BE2C (cell line): ENCODE measurements at regions not wholly inside any gene's neighbourhood (a gene's known extent, or its start where the extent isn't known, plus 50 kb on each side); places are given as distances from the start of the nearest gene placed in this dataset.

ENCODE experiments used
- DNase-seq: peaks from one replicate; pipeline ENCODE4 v3.0.0-alpha.2; 2020
- H3K27me3 ChIP-seq: fragments of 250-450 bp; sonication (Bioruptor Pico); 2 replicates; pipeline ENCODE4 v1.5.1; 2020; ENCODE audit warnings: mild to moderate bottlenecking
- H3K36me3 ChIP-seq: fragments of 250-450 bp; sonication (Bioruptor Pico); 2 replicates; pipeline ENCODE4 v1.5.1; 2020; ENCODE audit warnings: mild to moderate bottlenecking
- H3K4me1 ChIP-seq: fragments of 250-450 bp; sonication (Bioruptor Pico); 2 replicates; pipeline ENCODE4 v1.5.1; 2020
- H3K4me3 ChIP-seq: 2 replicates; pipeline ENCODE4 v1.5.1; 2011; ENCODE audit warnings: low read depth, low read length
- H3K9me3 ChIP-seq: fragments of 250-450 bp; sonication (Bioruptor Pico); 2 replicates; pipeline ENCODE4 v1.5.1; 2020
- TF ChIP-seq, protein P1 (sequence below): IDR thresholded peaks from 2 replicates; pipeline ENCODE4 v1.5.1; 2012; ENCODE audit warnings: mild to moderate bottlenecking, low read depth, low read length

DNA sequence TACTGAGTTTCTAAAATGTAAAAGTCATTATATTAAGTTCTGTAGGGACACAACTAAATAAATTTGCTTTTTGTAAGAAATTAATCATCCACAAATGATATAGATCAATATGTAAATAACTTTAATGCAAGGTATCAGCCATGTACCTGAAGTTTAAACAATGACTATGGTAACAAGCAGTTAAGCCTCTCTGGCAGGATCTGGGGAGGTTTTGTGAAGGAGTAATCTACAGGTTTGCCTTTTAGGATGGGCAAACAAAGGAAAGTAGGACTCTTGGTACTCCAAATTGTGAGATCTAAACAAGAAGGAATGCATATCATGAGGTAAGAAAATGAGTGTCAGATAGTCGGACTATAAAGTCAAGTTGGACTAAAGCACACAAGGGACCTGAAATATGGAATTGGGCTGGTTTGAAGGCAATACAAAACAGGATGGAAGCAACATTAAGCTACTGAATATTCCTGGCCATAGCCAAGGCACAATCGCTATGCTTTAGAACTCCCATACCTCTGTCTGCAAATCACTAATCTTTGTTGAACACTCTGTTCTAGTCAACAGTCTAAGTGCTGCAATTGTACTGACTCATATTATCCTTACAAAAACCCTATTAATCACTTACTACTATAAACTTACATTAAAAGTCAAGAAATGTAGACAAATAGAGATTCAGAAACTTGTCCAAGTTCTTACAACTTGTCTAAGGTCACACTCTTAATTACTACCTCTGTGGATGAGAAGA, 412.8 kb downstream of the DIPK2A start:
- DNase-seq: no peak
- no peaks in the 10 kb centered on the region for H3K4me1 ChIP-seq
- H3K4me3 ChIP-seq: no peak overlapping the region
- no peaks in the 10 kb centered on the region for H3K36me3 ChIP-seq
- TF ChIP-seq, protein P1, sequence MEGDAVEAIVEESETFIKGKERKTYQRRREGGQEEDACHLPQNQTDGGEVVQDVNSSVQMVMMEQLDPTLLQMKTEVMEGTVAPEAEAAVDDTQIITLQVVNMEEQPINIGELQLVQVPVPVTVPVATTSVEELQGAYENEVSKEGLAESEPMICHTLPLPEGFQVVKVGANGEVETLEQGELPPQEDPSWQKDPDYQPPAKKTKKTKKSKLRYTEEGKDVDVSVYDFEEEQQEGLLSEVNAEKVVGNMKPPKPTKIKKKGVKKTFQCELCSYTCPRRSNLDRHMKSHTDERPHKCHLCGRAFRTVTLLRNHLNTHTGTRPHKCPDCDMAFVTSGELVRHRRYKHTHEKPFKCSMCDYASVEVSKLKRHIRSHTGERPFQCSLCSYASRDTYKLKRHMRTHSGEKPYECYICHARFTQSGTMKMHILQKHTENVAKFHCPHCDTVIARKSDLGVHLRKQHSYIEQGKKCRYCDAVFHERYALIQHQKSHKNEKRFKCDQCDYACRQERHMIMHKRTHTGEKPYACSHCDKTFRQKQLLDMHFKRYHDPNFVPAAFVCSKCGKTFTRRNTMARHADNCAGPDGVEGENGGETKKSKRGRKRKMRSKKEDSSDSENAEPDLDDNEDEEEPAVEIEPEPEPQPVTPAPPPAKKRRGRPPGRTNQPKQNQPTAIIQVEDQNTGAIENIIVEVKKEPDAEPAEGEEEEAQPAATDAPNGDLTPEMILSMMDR: no peak
- H3K27me3 ChIP-seq: no peaks in the 10 kb centered on the region
- no peaks in the 10 kb centered on the region for H3K9me3 ChIP-seq

DNA sequence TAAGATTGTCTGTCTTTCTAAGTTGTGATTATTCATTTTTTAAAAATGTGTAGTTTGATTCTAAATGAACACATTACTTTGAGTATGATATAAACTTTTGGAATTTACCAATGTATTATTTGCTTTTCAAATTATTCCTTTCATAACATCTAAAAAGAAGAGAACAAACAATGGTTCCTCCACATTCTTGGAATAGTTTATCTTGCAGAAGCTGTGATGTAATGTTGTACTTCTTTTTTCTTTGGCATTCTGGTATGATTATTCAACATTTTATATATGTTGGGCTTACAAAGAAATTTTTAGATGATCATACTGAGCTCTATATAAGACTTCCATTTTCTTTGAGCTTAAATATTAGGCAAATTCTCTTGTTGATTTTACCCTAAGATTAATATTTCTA, 419.2 kb downstream of the DIPK2A start:
- TF ChIP-seq, protein P1: no peak
- no peak overlapping the region for H3K4me3 ChIP-seq
- H3K9me3 ChIP-seq: no peaks in the 10 kb centered on the region
- H3K36me3 ChIP-seq: no peaks in the 10 kb centered on the region
- H3K4me1 ChIP-seq: no peaks in the 10 kb centered on the region
- DNase-seq: no peak
- no peaks in the 10 kb centered on the region for H3K27me3 ChIP-seq

DNA sequence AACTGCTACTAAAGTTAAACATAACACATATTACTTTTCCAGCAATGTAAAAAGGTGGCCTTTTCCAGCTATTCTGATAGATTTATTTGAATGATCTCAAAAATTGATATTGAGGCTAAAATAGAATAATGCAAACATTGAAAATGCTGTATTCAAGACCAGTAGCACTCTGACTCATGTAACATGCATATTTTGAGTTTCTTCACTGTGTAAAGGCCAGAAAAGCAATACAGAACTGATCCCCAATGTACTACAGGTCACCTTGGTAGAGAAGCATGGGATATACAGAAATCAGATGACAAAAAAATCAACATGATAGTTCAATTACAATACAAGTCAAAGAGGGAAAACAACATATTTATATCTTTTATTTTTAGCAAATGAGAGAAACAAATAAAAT, 419.6 kb downstream of the DIPK2A start:
- Histone ChIP-seq H3K4me3 (no peak overlapping the region), H3K36me3 (no peaks in the 10 kb centered on the region), H3K27me3 (no peaks in the 10 kb centered on the region), H3K9me3 (no peaks in the 10 kb centered on the region), H3K4me1 (no peaks in the 10 kb centered on the region)
- TF ChIP-seq, protein P1: no peak
- DNase-seq: no peak

DNA sequence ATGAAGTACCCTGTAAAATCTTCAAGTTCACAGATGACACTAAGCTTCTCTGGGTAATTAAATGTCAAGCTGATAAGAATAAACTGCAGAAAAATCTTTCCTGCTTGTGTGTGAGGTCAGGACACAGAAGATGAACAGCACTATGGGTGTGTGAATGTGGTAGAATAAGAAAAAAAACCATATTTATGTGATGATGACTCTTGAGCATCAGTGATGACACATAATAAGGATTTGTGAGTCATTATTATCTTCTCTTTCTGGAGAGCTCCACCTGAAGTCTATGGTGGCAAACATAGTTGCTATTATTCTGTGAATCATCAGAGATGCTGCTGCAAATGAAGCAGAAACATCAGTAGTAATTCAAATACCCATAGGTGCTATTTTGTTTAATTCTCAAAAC, 422.4 kb downstream of the DIPK2A start:
- DNase-seq: no peak
- Histone ChIP-seq H3K4me3 (no peak overlapping the region), H3K9me3 (no peaks in the 10 kb centered on the region), H3K27me3 (no peaks in the 10 kb centered on the region), H3K36me3 (no peaks in the 10 kb centered on the region), H3K4me1 (no peaks in the 10 kb centered on the region)
- TF ChIP-seq, protein P1: no peak

DNA sequence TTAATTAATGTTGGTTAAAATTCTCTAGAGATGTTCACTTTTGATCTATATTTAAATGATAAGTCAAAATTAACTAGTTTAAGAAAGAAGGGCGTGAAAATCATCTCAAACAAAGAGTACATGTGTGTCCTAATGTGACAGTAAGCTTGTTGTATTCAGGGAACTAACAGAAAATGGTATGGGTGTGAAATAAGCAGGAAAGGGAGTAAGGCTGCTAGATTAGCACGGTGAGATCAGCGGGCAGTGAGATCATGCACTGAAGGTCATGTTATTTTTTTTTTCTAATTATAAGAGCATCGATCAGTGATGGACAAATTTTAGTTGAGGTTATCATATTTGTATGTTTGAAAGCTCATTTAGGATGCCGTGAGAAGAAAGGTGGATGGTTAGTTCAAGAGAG, 430.8 kb downstream of the DIPK2A start:
- Histone ChIP-seq H3K27me3 (no peaks in the 10 kb centered on the region), H3K9me3 (no peaks in the 10 kb centered on the region), H3K4me3 (no peak overlapping the region), H3K4me1 (no peaks in the 10 kb centered on the region), H3K36me3 (no peaks in the 10 kb centered on the region)
- TF ChIP-seq, protein P1: no peak
- no peak for DNase-seq

DNA sequence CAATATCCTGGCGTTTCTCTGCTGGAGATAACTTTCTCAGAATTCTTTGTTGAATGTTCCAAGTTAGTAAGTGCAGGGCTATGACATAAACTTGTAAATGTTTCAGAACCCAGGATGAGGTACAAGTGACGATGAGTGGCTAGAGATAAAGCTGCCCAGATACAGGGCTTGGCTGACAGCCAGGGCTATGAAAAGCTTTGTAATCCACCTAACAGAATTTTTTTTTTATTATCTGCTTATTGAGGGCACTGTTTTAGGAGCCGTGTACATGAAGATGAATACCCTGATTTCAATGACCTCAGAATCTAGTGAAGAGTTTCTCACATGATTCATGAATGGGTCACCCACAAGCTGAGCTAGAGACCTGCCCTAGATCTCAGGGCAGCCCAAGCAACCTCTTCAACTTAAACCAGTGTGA, 431.4 kb downstream of the DIPK2A start:
- TF ChIP-seq, protein P1: no peak
- Histone ChIP-seq H3K4me3 (no peak overlapping the region), H3K27me3 (no peaks in the 10 kb centered on the region), H3K9me3 (no peaks in the 10 kb centered on the region), H3K4me1 (no peaks in the 10 kb centered on the region), H3K36me3 (no peaks in the 10 kb centered on the region)
- DNase-seq: no peak
